NCI-H526 treated with DMSO at 0.1 percent for 48 hours (cell line): ENCODE measurements at regions not wholly inside any gene's neighbourhood (a gene's known extent, or its start where the extent isn't known, plus 50 kb on each side); places are given as distances from the start of the nearest gene placed in this dataset.

Source experiments
- DNase-seq: peaks from one replicate; lab custom pipeline; 2025; lab: John Stamatoyannopoulos, UW

- no peak for DNase-seq
These were observed 1125.7 kb downstream of the NLGN4Y start for GRCh38 chrY:15650056-15650455.

DNA sequence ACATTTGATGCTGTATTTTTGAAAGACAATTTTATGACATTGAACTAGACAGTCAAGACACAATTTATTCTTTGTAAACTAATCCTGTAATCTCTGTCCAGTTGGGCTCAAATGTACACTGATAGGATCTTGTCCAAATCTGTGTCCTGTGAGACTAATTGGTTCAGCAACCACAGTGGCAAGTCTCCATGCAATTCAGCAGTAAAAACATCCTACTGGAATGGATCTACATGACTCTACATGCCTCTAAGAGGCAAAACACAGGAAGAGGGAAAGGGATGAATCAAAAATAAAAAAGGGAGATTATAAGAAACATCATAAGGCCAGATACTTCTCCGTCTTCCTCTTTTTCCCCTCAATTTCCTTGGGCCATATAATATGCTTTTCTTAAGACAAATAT, 1164.2 kb downstream of the NLGN4Y start:
- DNase-seq, result no peak

DNA sequence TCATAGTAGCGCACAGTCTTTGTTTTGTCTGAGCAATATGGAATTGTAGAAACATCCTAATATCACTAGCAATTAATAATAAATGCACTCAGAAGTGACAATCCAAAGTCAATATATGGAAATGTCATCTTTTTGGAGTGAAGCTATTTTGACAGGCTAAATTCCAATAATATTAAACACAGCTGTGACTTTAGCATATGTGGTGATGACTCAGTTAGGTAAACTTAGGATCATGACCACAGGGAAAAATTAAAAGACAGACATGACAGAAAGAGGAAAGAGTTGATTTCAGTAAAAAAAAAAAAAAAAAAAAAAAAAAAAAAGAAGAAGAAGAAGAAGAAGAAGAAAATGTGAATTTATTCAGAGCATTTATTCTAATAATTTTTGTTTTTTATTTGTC, 1165.7 kb downstream of the NLGN4Y start:
- no peak for DNase-seq

GRCh38 chrY:15702131-15702530, 1177.8 kb downstream of the NLGN4Y start:
- no peak for DNase-seq

DNA sequence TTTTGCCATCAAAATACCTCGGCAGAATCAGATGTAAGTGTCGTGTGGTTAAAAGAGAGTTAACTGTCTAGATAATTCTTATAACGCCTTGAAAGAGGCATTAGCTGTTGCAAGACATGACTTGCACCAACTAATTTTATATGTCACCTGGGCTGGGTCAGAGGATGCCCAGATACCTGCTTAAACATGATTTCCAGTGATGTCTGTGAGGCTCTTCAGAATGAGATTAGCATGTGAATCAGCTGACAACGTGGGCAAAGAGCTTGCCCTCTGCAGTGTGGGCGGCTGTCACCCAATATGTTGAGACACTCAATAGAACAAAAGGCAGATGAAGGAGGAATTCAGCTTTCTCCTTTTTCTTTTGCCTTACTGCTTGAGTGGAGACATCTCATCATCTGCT, 1180.6 kb downstream of the NLGN4Y start:
- DNase-seq, result no peak

DNA sequence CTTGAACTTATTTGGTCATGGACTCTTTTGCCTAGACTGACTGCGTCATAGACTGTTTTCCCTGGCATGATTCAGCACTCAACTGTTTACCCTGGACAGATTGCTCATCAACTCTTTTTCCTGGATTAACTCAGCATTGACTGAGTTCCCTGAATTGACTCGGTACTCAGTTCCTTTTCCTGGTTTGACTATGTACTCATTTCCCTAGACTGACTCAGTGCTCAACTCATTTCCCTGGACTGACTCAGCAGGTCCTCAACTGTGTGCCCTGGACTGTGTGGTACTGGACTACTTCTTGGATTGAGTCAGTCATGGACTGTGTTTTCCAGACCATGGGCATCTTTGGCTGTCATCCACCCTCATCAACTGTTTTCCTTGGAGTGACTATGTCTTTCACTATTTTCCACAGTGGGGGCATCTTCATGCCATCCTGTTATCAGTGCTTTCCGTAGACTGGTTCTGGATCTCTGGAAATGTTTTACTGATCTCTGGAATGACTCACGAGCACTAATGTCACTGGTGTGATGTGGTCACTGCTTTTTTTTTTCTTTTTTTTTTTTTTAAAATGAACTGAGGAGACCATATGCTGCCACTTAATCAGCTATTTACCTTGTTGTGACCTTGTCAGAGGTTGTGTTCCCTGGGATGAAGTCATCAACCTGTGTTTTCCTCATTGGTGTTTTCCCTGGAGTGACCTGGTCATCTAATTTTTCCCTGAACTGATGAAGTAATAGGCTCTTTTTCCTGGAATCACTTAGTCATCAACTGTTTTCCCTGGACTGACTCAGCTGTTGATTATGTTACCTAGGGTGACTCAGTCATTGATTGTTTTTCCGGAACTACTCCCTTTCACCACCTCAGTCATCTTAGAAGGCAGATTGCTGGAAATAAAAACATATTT, 1225.5 kb downstream of the NLGN4Y start:
- DNase-seq, result no peak

GRCh38 chrY:15751001-15751400, 1226.7 kb downstream of the NLGN4Y start:
- no peak for DNase-seq

DNA sequence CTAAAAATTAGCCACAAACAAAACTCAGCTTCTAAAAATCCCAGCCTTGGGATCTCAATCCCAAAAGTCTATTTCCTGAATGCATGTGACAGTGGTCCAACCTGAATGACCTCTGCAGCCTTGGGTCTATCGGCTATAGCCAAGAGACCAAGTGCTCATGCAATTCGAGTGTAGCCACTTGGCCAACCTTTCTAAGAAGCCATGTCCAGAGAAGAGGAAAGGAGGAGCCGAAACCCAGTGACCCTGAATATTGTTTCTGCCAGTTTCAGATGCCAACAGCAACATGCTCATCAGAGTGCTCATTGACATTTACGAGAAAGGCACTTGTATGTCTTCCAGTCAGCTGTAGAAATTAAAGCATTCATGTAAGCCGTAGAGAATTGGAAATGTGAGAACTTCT, 1231.9 kb downstream of the NLGN4Y start:
- no peak for DNase-seq

DNA sequence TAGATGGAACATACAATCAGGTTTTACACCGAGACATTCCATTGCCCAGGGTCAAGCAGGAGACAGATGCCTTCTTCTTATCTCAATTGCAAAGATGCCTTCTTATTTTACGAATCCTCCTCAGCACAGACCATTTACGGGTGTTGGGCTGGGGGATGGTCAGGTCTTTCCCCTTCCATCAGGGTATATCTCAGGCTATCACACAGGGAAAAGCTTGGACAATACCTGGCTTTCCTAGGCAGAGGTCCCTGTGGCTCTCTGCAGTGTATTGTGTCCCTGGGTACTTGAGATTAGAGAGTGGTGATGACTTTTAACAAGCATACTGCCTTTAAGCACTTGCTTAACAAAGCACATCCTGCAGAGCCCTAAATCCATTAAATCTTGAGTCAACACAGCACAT, 1249.2 kb downstream of the NLGN4Y start:
- no peak for DNase-seq

- no peak for DNase-seq
These were observed 1251.6 kb downstream of the NLGN4Y start for GRCh38 chrY:15775880-15776279.

DNA sequence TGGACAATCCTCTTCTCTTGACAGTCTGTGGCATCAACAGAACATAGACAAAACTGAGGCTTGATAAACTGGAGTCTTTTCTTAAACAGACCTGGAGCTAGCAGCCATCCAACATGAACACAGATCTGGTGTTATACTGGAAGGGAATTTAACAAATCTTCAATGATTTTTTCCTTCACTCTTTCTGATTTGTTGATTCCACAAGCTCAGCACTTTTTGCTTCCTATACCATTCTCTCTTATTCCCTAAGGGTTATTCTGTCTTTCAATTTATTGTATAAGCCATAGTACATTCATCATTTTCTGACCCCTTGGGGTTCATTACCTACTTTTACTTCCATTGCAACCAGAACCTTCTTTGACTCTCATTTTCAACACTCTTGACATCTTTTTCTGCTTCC, 1255.6 kb downstream of the NLGN4Y start:
- no peak for DNase-seq

DNA sequence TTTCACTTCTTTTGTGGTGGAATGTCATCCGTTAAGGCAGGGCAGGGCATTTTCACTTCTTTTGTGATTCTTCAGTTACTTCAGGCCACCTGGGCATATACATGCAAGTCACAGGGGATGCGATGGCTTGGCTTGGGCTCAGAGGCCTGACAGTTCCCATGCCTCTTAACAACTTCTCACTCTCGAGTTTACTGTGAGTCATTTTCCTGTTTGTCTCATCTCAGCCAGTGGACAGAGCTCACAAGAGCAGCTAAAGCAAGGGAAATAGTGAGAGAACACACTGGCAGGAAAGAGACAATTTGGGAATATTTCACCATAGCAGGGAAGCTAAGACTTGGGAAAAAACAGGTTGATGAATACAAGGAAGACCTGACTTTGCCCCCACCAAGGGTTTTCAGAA, 1275.7 kb downstream of the NLGN4Y start:
- DNase-seq, result no peak

- DNase-seq, result no peak
These were observed 1281.7 kb downstream of the NLGN4Y start for GRCh38 chrY:15805985-15806384.

DNA sequence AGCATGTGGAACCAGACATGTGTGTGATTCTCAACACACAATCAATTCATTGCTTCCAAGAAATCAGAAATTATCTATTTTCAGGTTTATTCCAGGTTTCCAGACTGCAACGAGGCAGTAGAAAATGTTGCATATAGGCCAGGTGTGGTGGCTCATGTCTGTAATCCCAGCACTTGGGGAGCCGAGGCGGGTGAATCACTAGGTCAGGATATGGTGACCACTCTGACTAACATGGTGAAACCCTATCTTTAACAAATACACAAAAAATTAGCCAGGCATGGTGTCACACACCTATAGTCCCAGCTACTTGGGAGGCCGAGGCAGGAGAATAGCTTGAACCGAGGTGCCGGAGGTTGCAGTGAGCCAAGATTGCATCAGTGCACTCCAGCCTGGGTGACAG, 1289.9 kb downstream of the NLGN4Y start:
- no peak for DNase-seq
